AG04449 (cell line): ENCODE measurements at regions not wholly inside any gene's neighbourhood (a gene's known extent, or its start where the extent isn't known, plus 50 kb on each side); places are given as distances from the start of the nearest gene placed in this dataset.

Experiments
- CTCF ChIA-PET: fragments of 350-600 bp; formaldehyde crosslinking; extraction: SDS; loops from one replicate; lab custom pipeline; 2021; ENCODE audit warnings: antibody characterized with exemption; lab: Yijun Ruan, JAX
- POLR2A ChIA-PET: fragments of 400-600, 350-600 bp; formaldehyde crosslinking; extraction: SDS; loops from one replicate; lab custom pipeline; 2020; ENCODE audit warnings: antibody characterized with exemption, inconsistent platforms; lab: Yijun Ruan, JAX
- DNase-seq: peaks from one replicate; pipeline ENCODE4 v3.0.0-alpha.2; 2010; ENCODE audit warnings: low read depth, low spot score
- H3K4me3 ChIP-seq: 2 replicates; pipeline ENCODE4 v1.5.1; 2011; ENCODE audit warnings: low read depth, mild to moderate bottlenecking, control low read depth, low read length
- TF ChIP-seq, protein P1 (sequence below): IDR thresholded peaks from one replicate; pipeline ENCODE4 v1.5.1; 2011; ENCODE audit warnings: mild to moderate bottlenecking, moderate library complexity, low read length, control low read depth, inconsistent platforms; ENCODE audit not compliant: insufficient read depth; ENCODE audit errors: missing control alignments

DNA sequence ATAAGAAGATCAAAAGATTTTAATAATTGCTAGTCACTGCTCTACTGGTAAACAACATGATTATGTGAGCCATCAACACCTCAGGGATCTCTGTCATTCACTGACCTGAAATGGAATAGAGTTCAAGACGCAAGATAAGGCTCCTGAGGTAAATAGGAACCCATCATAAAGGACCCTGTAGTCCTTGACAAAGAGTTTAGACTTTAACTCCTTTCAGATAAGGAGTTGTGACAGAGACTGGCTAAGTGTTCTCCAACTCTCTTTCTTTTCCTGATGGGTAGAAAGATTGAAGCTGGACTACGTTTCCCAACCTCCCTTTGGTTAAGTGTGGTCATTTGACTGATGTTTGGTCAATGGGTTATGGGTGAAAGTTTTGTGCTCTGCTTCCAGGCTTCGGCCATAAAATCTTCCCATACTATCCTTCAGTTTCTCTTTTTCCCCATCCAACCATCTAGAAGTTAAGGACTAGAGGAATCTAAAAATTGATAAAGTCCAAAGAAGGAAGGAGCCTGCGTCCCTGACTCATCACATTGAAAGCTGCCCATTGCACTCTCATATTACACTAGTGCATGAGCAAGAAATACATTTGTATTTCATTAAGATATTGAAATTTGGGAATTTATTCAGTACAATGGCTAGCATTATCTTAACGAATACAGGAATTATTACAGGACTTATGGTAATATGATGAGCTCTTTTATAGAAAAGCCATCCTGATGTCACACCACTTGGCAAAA lies 293.7 kb upstream of the ACVR2A start:
- no peak overlapping the region for H3K4me3 ChIP-seq
- ChIA-PET CTCF (no interaction called here), POLR2A (no interaction called here)
- TF ChIP-seq, protein P1, sequence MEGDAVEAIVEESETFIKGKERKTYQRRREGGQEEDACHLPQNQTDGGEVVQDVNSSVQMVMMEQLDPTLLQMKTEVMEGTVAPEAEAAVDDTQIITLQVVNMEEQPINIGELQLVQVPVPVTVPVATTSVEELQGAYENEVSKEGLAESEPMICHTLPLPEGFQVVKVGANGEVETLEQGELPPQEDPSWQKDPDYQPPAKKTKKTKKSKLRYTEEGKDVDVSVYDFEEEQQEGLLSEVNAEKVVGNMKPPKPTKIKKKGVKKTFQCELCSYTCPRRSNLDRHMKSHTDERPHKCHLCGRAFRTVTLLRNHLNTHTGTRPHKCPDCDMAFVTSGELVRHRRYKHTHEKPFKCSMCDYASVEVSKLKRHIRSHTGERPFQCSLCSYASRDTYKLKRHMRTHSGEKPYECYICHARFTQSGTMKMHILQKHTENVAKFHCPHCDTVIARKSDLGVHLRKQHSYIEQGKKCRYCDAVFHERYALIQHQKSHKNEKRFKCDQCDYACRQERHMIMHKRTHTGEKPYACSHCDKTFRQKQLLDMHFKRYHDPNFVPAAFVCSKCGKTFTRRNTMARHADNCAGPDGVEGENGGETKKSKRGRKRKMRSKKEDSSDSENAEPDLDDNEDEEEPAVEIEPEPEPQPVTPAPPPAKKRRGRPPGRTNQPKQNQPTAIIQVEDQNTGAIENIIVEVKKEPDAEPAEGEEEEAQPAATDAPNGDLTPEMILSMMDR: no peak
- DNase-seq: no peak

DNA sequence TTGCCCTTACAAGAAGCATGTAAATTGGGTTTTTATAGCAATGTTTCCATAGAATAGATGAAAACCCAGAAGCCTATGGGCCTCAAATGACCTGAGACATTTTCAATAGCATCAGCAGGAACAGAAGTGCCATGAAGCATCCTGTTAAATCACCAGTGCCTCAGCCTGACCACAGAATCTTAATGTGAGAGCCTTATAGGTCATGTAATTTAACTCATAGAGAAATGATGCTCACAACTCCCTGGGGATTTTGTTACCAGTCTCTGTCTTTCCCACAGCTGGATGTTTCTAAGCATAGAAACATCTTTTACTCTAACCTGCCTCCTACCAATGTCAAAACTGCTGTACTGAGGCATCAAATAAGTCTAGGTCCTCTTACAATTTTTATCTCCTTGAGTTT lies 295.8 kb upstream of the ACVR2A start:
- H3K4me3 ChIP-seq: no peak overlapping the region
- ChIA-PET POLR2A (no interaction called here), CTCF (no interaction called here)
- no peak for DNase-seq
- TF ChIP-seq, protein P1: no peak

DNA sequence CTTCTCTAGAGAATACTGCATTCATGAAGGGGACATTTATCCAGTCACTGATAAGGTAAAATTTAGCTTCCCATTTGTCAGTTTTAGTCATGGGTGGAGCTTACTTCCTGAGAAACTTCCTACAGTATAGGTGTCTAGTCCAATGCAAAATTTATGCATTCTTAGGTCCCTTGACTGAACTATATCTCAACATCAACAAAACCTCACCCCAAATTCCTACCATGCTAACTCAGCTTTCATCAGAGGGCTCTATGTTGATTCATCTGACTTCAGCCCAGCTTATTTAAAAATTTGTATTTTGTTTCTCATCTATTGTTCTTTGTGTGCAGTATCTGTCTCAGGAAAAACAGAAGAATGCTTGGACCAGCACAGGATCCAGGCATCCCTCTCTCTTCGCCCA lies 296.4 kb upstream of the ACVR2A start:
- ChIA-PET POLR2A (no interaction called here), CTCF (no interaction called here)
- TF ChIP-seq, protein P1: no peak
- no peak for DNase-seq
- no peak overlapping the region for H3K4me3 ChIP-seq

DNA sequence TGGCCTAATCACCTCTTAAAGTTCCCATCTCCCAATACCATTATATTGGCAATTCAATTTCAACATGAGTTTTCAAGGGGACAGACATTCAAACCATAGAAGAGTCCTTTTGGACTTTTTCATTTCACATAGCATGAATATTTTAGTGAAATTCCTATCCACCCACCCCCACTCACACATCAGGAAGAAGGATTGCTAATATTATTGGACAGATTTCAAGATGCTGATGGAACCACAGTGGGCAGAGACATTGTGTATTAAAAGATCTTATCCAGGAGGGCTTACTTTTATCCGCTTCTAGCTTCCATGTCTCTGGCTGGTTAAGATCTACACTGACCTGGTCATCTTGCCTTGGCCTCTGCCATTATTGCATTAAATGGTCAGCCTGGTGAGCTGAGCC lies 297.4 kb upstream of the ACVR2A start:
- TF ChIP-seq, protein P1: no peak
- DNase-seq: no peak
- CTCF ChIA-PET: no interaction called here
- no peak overlapping the region for H3K4me3 ChIP-seq
- POLR2A ChIA-PET: no interaction called here

DNA sequence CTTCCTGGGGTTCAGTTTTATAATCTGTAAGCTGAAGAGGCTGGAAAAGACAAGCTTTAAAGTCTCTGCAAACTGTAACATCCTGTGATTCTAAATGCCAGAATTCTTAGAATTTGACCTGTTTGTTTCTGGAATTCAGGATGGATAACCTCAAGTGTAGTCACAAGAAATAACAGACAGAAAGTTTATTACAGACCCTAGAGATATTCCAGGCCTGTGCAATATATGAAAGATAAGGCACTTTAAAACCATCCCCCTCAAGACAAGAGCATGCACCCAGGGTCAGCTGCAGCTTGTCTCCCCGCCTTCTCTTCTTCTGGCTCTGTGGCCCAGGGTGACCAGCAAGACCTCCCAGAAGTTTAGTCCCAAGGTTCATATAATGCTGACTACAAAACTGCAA lies 298.7 kb upstream of the ACVR2A start:
- ChIA-PET CTCF (no interaction called here), POLR2A (no interaction called here)
- H3K4me3 ChIP-seq: no peak overlapping the region
- DNase-seq: no peak
- TF ChIP-seq, protein P1: no peak

DNA sequence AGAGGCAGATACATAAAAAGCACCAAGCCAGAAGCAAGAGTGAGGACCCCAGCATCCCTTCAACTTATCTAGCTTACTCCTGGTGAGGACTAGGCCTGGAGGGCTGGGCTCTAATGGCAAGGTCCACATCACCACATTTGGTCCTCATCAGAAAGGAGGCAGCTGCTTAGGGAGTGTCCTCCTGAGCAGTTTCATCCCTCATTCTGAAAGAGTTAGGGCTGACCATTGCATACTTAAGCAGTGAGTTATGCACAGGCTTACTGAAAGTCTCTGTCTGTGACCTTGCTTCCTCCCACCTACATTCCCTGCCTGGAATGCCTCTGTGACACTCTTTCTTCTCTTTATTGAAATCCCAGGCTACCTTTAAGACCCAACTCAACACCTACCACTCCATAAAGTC lies 301.8 kb upstream of the ACVR2A start:
- CTCF ChIA-PET: no interaction called here
- DNase-seq: no peak
- TF ChIP-seq, protein P1: no peak
- no peak overlapping the region for H3K4me3 ChIP-seq
- POLR2A ChIA-PET: no interaction called here
